Hindlimb muscle (tissue), 1 donor: ENCODE measurements at regions not wholly inside any gene's neighbourhood (a gene's known extent, or its start where the extent isn't known, plus 50 kb on each side); places are given as distances from the start of the nearest gene placed in this dataset.
A peak's percentile ranks its signal among the peaks of the same experiment; 100 is the strongest.

Experiments used
- DNase-seq: peaks from one replicate; pipeline ENCODE4 v3.0.0-alpha.2; 2013

- no peak for DNase-seq
Observed at GRCh38 chr3:40701016-40701588, 176.3 kb downstream of the ZNF621 start.

- no peak for DNase-seq
Observed at GRCh38 chr3:40704224-40704623, 179.5 kb downstream of the ZNF621 start.

- DNase-seq = no peak
Observed at GRCh38 chr3:40705663-40706062, 180.9 kb downstream of the ZNF621 start.

- DNase-seq = no peak
Observed at GRCh38 chr3:40713306-40713705, 188.5 kb downstream of the ZNF621 start.

GRCh38 chr3:40713795-40714194 lies 189.0 kb downstream of the ZNF621 start:
- no peak for DNase-seq

- no peak for DNase-seq
Observed at GRCh38 chr3:40714771-40715345, 190.1 kb downstream of the ZNF621 start.

GRCh38 chr3:40715551-40715950 lies 190.8 kb downstream of the ZNF621 start:
- DNase-seq = no peak

GRCh38 chr3:40717471-40717870 lies 192.7 kb downstream of the ZNF621 start:
- DNase-seq = no peak

- no peak for DNase-seq
Observed at GRCh38 chr3:40718209-40718608, 193.4 kb downstream of the ZNF621 start.

- no peak for DNase-seq
Observed at GRCh38 chr3:40718681-40719080, 193.9 kb downstream of the ZNF621 start.

GRCh38 chr3:40719660-40720287 lies 195.0 kb downstream of the ZNF621 start:
- peak; percentile 48 for DNase-seq

- no peak for DNase-seq
Observed at GRCh38 chr3:40720341-40720740, 195.6 kb downstream of the ZNF621 start.

- no peak for DNase-seq
Observed at GRCh38 chr3:40720863-40721262, 196.1 kb downstream of the ZNF621 start.

- no peak for DNase-seq
Observed at GRCh38 chr3:40723083-40723660, 198.4 kb downstream of the ZNF621 start.

- no peak for DNase-seq
Observed at GRCh38 chr3:40725031-40725430, 200.3 kb downstream of the ZNF621 start.

- no peak for DNase-seq
Observed at GRCh38 chr3:40731445-40731844, 206.7 kb downstream of the ZNF621 start.

- no peak for DNase-seq
Observed at GRCh38 chr3:40736943-40737342, 212.2 kb downstream of the ZNF621 start.

- no peak for DNase-seq
Observed at GRCh38 chr3:40737343-40737742, 212.6 kb downstream of the ZNF621 start.

- no peak for DNase-seq
Observed at GRCh38 chr3:40739971-40740370, 215.2 kb downstream of the ZNF621 start.

GRCh38 chr3:40741729-40742128 lies 217.0 kb downstream of the ZNF621 start:
- peak; percentile 87 for DNase-seq

- no peak for DNase-seq
Observed at GRCh38 chr3:40745381-40746106, 220.8 kb downstream of the ZNF621 start.

GRCh38 chr3:40751666-40752065 lies 226.9 kb downstream of the ZNF621 start:
- DNase-seq = no peak

- no peak for DNase-seq
Observed at GRCh38 chr3:40752492-40752891, 227.7 kb downstream of the ZNF621 start.
